Mesendoderm (in vitro differentiated cells): ENCODE measurements at regions not wholly inside any gene's neighbourhood (a gene's known extent, or its start where the extent isn't known, plus 50 kb on each side); places are given as distances from the start of the nearest gene placed in this dataset.

Source experiments
- DNase-seq: peaks from one replicate; pipeline ENCODE4 v3.0.0; 2013
- H2AK5ac ChIP-seq: 2 replicates; pipeline ENCODE4 v1.6.1; 2013; ENCODE audit warnings: low read length, inconsistent platforms
- H2BK120ac ChIP-seq: 2 replicates; pipeline ENCODE4 v1.6.1; 2013; ENCODE audit warnings: low read depth, mild to moderate bottlenecking, low read length, moderate library complexity, mixed read lengths
- H2BK15ac ChIP-seq: replicated peaks from 2 replicates; pipeline ENCODE4 v1.6.1; 2013; ENCODE audit warnings: low read depth, mild to moderate bottlenecking, moderate library complexity
- H2BK5ac ChIP-seq: 2 replicates; pipeline ENCODE4 v1.6.1; 2013; ENCODE audit warnings: low read length, inconsistent platforms
- H3K18ac ChIP-seq: 2 replicates; pipeline ENCODE4 v1.6.1; 2013; ENCODE audit warnings: mild to moderate bottlenecking, low read length, mixed read lengths
- H3K23ac ChIP-seq: one replicate; pipeline ENCODE4 v1.6.1; 2013; ENCODE audit warnings: low read length
- H3K27ac ChIP-seq: 2 replicates; pipeline ENCODE4 v1.5.1; 2013; ENCODE audit warnings: low read depth, mild to moderate bottlenecking, inconsistent platforms, low read length, moderate library complexity
- H3K27me3 ChIP-seq: 2 replicates; pipeline ENCODE4 v1.6.1; 2013; ENCODE audit warnings: low read length, control low read depth, mild to moderate bottlenecking, inconsistent platforms; ENCODE audit not compliant: insufficient read depth, poor library complexity
- H3K36me3 ChIP-seq: 2 replicates; pipeline ENCODE4 v1.6.1; 2013; ENCODE audit warnings: low read length, inconsistent platforms; ENCODE audit not compliant: control insufficient read depth, insufficient read depth
- H3K4ac ChIP-seq: one replicate; pipeline ENCODE4 v1.6.1; 2013; ENCODE audit warnings: low read depth, mild to moderate bottlenecking, low read length, moderate library complexity
- H3K4me1 ChIP-seq: 2 replicates; pipeline ENCODE4 v1.6.1; 2013; ENCODE audit warnings: low read depth, low read length, inconsistent platforms; ENCODE audit not compliant: control insufficient read depth
- H3K4me2 ChIP-seq: 2 replicates; pipeline ENCODE4 v1.6.1; 2013; ENCODE audit warnings: low read length
- H3K4me3 ChIP-seq: 2 replicates; pipeline ENCODE4 v1.5.1; 2013; ENCODE audit warnings: mild to moderate bottlenecking, low read length
- H3K56ac ChIP-seq: one replicate; pipeline ENCODE4 v1.6.1; 2013; ENCODE audit warnings: low read length
- H3K79me1 ChIP-seq: 2 replicates; pipeline ENCODE4 v1.6.1; 2013; ENCODE audit warnings: low read length, inconsistent platforms
- H3K79me2 ChIP-seq: 2 replicates; pipeline ENCODE4 v1.6.1; 2013; ENCODE audit warnings: mild to moderate bottlenecking, low read length; ENCODE audit not compliant: control insufficient read depth, insufficient read depth
- H3K9ac ChIP-seq: 2 replicates; pipeline ENCODE4 v1.6.1; 2013; ENCODE audit warnings: low read length, inconsistent platforms
- H4K5ac ChIP-seq: one replicate; pipeline ENCODE4 v1.6.1; 2013; ENCODE audit warnings: low read length
- H4K8ac ChIP-seq: one replicate; pipeline ENCODE4 v1.6.1; 2013; ENCODE audit warnings: low read depth, mild to moderate bottlenecking, control low read depth, low read length, moderate library complexity
- WGBS: extraction: QIAGEN DNeasy Blood & Tissue Kit; methylation state at CpG from one replicate; pipeline ENCODE4 v1.1.7; 2013; ENCODE audit warnings: low lambda C conversion rate, missing lambda C conversion rate; ENCODE audit not compliant: insufficient coverage; ENCODE audit errors: extremely low coverage; 5-methylcytosine and 5-hydroxymethylcytosine counted together

- H3K4me2 ChIP-seq, result no peak overlapping the region
- H3K4me3 ChIP-seq, result no peak overlapping the region
- DNase-seq, result no peak
- H4K5ac ChIP-seq, result no peak overlapping the region
- H3K4me1 ChIP-seq, result no peaks in the 10 kb centered on the region
- H3K79me1 ChIP-seq, result no peaks in the 10 kb centered on the region
- no peak overlapping the region for H3K56ac ChIP-seq
- no peak overlapping the region for H3K4ac ChIP-seq
- no peak overlapping the region for H2BK15ac ChIP-seq
- H3K18ac ChIP-seq, result no peak overlapping the region
- no peaks in the 10 kb centered on the region for H3K36me3 ChIP-seq
- no peak overlapping the region for H2BK120ac ChIP-seq
- no peaks in the 10 kb centered on the region for H3K27me3 ChIP-seq
- H4K8ac ChIP-seq, result no peak overlapping the region
- no peak overlapping the region for H3K27ac ChIP-seq
- H3K9ac ChIP-seq, result no peak overlapping the region
- H3K23ac ChIP-seq, result no peak overlapping the region
- H2AK5ac ChIP-seq, result no peak overlapping the region
- no peaks in the 10 kb centered on the region for H3K79me2 ChIP-seq
- no peak overlapping the region for H2BK5ac ChIP-seq
Observed at GRCh38 chr3:124213641-124214040, 221.7 kb upstream of the ROPN1 start.

DNA sequence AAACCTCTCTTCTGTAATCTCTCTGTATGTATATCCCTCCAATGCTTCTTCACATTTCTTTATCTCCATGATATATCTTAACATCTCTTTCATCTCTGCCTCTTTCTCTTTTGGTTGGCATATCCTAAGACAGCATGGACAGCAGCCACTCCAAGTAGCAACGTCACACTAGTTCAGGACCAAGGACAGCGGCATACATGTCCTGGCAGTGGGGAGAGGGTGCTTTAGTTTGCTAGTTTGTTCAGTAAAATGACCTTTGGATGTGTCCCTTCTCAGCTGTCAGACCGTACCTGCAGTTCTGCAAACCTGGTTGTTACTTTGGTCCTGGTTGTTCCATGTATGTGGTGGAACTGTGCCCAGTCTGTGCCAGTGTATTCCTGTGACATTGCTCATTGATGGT, 225.6 kb upstream of the ROPN1 start:
- Histone ChIP-seq H3K27ac (no peak overlapping the region), H3K36me3 (no peaks in the 10 kb centered on the region), H3K9ac (no peak overlapping the region), H2BK5ac (no peak overlapping the region), H3K4me1 (no peaks in the 10 kb centered on the region), H3K27me3 (no peaks in the 10 kb centered on the region), H2AK5ac (no peak overlapping the region), H3K4ac (no peak overlapping the region), H3K4me2 (no peak overlapping the region), H3K79me1 (no peaks in the 10 kb centered on the region), H3K18ac (no peak overlapping the region), H3K79me2 (no peaks in the 10 kb centered on the region), H3K56ac (no peak overlapping the region), H2BK120ac (no peak overlapping the region), H2BK15ac (no peak overlapping the region), H3K4me3 (no peak overlapping the region), H4K8ac (no peak overlapping the region), H4K5ac (no peak overlapping the region), H3K23ac (no peak overlapping the region)
- no CpG with 5 or more reads among the region's 3 CpGs for WGBS
- DNase-seq, result peak; percentile 84

GRCh38 chr3:124221422-124221821, 229.5 kb upstream of the ROPN1 start:
- H3K79me2 ChIP-seq, result no peaks in the 10 kb centered on the region
- no peak overlapping the region for H3K18ac ChIP-seq
- H3K4me3 ChIP-seq, result no peak overlapping the region
- H4K8ac ChIP-seq, result no peak overlapping the region
- H3K4ac ChIP-seq, result no peak overlapping the region
- no peak overlapping the region for H2AK5ac ChIP-seq
- no peak for DNase-seq
- no peak overlapping the region for H2BK120ac ChIP-seq
- no peak overlapping the region for H3K23ac ChIP-seq
- H3K4me1 ChIP-seq, result no peaks in the 10 kb centered on the region
- no peak overlapping the region for H2BK15ac ChIP-seq
- no peak overlapping the region for H3K4me2 ChIP-seq
- H4K5ac ChIP-seq, result no peak overlapping the region
- no peaks in the 10 kb centered on the region for H3K27me3 ChIP-seq
- no peak overlapping the region for H3K27ac ChIP-seq
- no peaks in the 10 kb centered on the region for H3K79me1 ChIP-seq
- no CpG with 5 or more reads among the region's 2 CpGs for WGBS
- no peak overlapping the region for H3K56ac ChIP-seq
- H3K9ac ChIP-seq, result no peak overlapping the region
- no peak overlapping the region for H2BK5ac ChIP-seq
- no peaks in the 10 kb centered on the region for H3K36me3 ChIP-seq

GRCh38 chr3:124223853-124224252, 231.9 kb upstream of the ROPN1 start:
- H3K4me1 ChIP-seq, result no peaks in the 10 kb centered on the region
- H3K36me3 ChIP-seq, result no peaks in the 10 kb centered on the region
- H3K4me2 ChIP-seq, result no peak overlapping the region
- no peak overlapping the region for H3K56ac ChIP-seq
- H3K79me2 ChIP-seq, result no peaks in the 10 kb centered on the region
- peak; percentile 40 for DNase-seq
- H4K8ac ChIP-seq, result no peak overlapping the region
- H3K4me3 ChIP-seq, result no peak overlapping the region
- H3K27me3 ChIP-seq, result no peaks in the 10 kb centered on the region
- no peak overlapping the region for H3K27ac ChIP-seq
- no peaks in the 10 kb centered on the region for H3K79me1 ChIP-seq
- whole genome bisulfite sequencing, result no CpG with 5 or more reads among the region's 3 CpGs
- no peak overlapping the region for H3K9ac ChIP-seq
- no peak overlapping the region for H2AK5ac ChIP-seq
- H2BK5ac ChIP-seq, result no peak overlapping the region
- H2BK15ac ChIP-seq, result no peak overlapping the region
- H3K23ac ChIP-seq, result no peak overlapping the region
- H4K5ac ChIP-seq, result no peak overlapping the region
- no peak overlapping the region for H3K4ac ChIP-seq
- H3K18ac ChIP-seq, result no peak overlapping the region
- H2BK120ac ChIP-seq, result no peak overlapping the region

DNA sequence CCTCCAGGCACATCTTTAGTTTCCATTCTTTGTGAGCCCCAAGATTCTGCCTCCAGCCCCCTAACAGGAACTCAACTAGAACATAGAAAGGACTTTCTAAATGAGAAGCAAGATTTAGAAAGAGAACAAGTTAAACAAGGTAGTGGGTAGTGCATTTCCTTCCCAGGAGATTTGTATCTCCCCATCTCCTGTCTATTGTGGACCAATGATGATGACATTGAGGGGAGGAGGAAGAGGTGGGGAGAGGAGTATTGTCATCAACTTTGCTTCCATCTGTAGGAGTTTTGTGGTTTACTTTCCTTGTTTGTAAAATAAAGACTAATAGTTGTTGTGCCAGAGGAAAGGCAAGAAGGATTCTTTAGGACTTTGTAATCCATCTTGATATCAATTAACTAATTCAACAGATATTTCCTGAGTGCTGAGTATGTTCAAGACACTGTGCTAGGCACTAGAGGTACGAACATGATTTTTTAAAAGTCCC, 235.3 kb upstream of the ROPN1 start:
- Histone ChIP-seq H3K27ac (no peak overlapping the region), H3K4ac (no peak overlapping the region), H3K27me3 (no peaks in the 10 kb centered on the region), H2BK5ac (no peak overlapping the region), H3K4me3 (no peak overlapping the region), H3K36me3 (no peaks in the 10 kb centered on the region), H3K56ac (no peak overlapping the region), H3K4me2 (no peak overlapping the region), H4K8ac (no peak overlapping the region), H3K79me2 (no peaks in the 10 kb centered on the region), H4K5ac (no peak overlapping the region), H3K9ac (no peak overlapping the region), H3K79me1 (no peaks in the 10 kb centered on the region), H2BK15ac (no peak overlapping the region), H3K4me1 (no peaks in the 10 kb centered on the region), H3K18ac (no peak overlapping the region), H3K23ac (no peak overlapping the region), H2BK120ac (no peak overlapping the region), H2AK5ac (no peak overlapping the region)
- WGBS, result no CpG with 5 or more reads among the region's 1 CpG
- DNase-seq, result no peak

DNA sequence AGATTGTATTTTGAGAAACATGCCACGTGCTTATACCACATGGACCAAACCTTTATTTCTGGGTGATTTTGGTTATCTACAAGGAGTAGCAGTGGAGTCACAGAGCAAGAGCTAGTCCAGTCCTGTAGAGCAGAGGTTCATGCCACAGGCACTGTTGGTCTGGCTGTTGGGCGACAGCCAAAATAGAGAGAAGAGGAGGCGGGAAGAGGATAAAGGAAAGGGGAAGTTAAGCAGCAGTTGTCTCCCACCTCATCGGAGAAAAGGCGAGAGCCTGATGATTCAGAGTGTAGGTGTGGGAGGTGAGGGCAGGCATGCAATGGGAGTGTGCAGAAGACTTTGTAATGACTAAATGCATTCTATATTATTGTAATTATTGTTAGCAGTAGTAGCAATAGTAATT, 237.5 kb upstream of the ROPN1 start:
- H3K4me3 ChIP-seq, result no peak overlapping the region
- no peak overlapping the region for H3K27ac ChIP-seq
- H4K8ac ChIP-seq, result no peak overlapping the region
- no peak for DNase-seq
- H2BK120ac ChIP-seq, result no peak overlapping the region
- no peaks in the 10 kb centered on the region for H3K79me1 ChIP-seq
- H3K79me2 ChIP-seq, result no peaks in the 10 kb centered on the region
- H3K56ac ChIP-seq, result no peak overlapping the region
- no peak overlapping the region for H4K5ac ChIP-seq
- no peak overlapping the region for H2AK5ac ChIP-seq
- H3K9ac ChIP-seq, result no peak overlapping the region
- no CpG with 5 or more reads among the region's 5 CpGs for WGBS
- no peaks in the 10 kb centered on the region for H3K27me3 ChIP-seq
- no peak overlapping the region for H3K4ac ChIP-seq
- H2BK5ac ChIP-seq, result no peak overlapping the region
- no peak overlapping the region for H3K4me2 ChIP-seq
- no peaks in the 10 kb centered on the region for H3K36me3 ChIP-seq
- H3K18ac ChIP-seq, result no peak overlapping the region
- no peak overlapping the region for H3K23ac ChIP-seq
- no peaks in the 10 kb centered on the region for H3K4me1 ChIP-seq
- no peak overlapping the region for H2BK15ac ChIP-seq
